AG04450 (cell line): ENCODE measurements at regions not wholly inside any gene's neighbourhood (a gene's known extent, or its start where the extent isn't known, plus 50 kb on each side); places are given as distances from the start of the nearest gene placed in this dataset.

Source experiments
- CTCF ChIA-PET: fragments of 300-600, 350-600 bp; formaldehyde crosslinking; extraction: SDS; loops from one replicate; lab custom pipeline; 2022; ENCODE audit warnings: antibody characterized with exemption, inconsistent platforms; lab: Charles Lee
- POLR2A ChIA-PET: fragments of 350-600 bp; formaldehyde crosslinking; extraction: SDS; loops from one replicate; lab custom pipeline; 2021; ENCODE audit warnings: antibody characterized with exemption, inconsistent platforms; lab: Yijun Ruan, JAX
- DNase-seq: peaks from one replicate; pipeline ENCODE4 v3.0.0-alpha.2; 2011; ENCODE audit warnings: low read depth, low spot score
- H3K27ac ChIP-seq: one replicate; pipeline ENCODE4 v1.5.1; 2012; ENCODE audit warnings: low read depth, low read length, control low read depth
- H3K27me3 ChIP-seq: one replicate; pipeline ENCODE4 v1.6.0; 2012; ENCODE audit warnings: low read length; ENCODE audit not compliant: control insufficient read depth, insufficient read depth
- H3K4me3 ChIP-seq: 2 replicates; pipeline ENCODE4 v1.5.1; 2011; ENCODE audit warnings: mild to moderate bottlenecking, low read depth, low read length, control low read depth
- H3K9me3 ChIP-seq: 2 replicates; pipeline ENCODE4 v1.5.1; 2012; ENCODE audit warnings: low read length; ENCODE audit not compliant: control insufficient read depth, insufficient read depth
- TF ChIP-seq, protein P1 (sequence below): IDR thresholded peaks from 2 replicates; pipeline ENCODE4 v1.5.1; 2011; ENCODE audit warnings: low read depth, low read length, control low read depth, inconsistent platforms

DNA sequence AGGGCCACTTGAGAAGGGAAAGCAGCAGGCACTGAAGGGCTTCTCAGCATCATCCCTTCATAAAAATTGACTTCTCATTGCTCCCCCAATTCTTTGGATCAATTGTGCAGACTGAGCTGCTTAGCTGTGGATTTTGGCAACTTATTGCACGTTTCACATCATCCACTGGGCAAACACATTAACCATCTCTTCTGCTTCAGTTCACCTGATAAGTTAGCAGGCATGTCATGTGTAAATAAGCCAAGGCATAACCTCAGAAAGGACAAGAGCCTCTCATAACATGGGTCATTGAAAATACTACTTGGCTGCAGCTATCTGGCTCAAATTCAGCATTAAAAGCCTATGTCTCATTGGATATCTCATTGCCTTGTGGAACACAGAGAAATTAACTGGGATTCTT lies 366.5 kb downstream of the LRRC3B start:
- TF ChIP-seq, protein P1, sequence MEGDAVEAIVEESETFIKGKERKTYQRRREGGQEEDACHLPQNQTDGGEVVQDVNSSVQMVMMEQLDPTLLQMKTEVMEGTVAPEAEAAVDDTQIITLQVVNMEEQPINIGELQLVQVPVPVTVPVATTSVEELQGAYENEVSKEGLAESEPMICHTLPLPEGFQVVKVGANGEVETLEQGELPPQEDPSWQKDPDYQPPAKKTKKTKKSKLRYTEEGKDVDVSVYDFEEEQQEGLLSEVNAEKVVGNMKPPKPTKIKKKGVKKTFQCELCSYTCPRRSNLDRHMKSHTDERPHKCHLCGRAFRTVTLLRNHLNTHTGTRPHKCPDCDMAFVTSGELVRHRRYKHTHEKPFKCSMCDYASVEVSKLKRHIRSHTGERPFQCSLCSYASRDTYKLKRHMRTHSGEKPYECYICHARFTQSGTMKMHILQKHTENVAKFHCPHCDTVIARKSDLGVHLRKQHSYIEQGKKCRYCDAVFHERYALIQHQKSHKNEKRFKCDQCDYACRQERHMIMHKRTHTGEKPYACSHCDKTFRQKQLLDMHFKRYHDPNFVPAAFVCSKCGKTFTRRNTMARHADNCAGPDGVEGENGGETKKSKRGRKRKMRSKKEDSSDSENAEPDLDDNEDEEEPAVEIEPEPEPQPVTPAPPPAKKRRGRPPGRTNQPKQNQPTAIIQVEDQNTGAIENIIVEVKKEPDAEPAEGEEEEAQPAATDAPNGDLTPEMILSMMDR: no peak
- no peaks in the 10 kb centered on the region for H3K9me3 ChIP-seq
- CTCF ChIA-PET: no interaction called here
- H3K4me3 ChIP-seq: no peak overlapping the region
- no peaks in the 10 kb centered on the region for H3K27me3 ChIP-seq
- H3K27ac ChIP-seq: no peak overlapping the region
- DNase-seq: no peak
- POLR2A ChIA-PET: no interaction called here

DNA sequence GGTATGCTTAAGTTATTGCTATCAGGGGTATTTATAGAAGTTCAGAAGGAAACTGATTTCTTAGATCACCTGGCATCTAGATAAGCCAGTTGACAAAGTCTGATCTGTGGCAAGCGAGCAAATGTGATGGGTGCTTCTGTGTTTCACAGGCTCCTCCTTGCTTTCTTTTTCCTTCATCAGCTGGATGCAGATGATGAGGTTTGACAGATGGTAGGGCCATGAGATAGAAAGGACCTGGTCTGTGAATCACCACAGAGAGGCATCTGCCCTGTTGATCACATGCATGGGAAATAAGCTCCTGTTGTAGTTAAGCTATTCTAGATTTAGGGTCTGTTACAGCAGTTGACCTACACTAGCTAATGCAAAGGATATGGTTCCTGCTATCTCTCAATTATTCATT lies 372.0 kb downstream of the NEK10 start:
- H3K27me3 ChIP-seq: no peaks in the 10 kb centered on the region
- no peak for DNase-seq
- CTCF ChIA-PET: no interaction called here
- H3K4me3 ChIP-seq: no peak overlapping the region
- TF ChIP-seq, protein P1: no peak
- H3K27ac ChIP-seq: no peak overlapping the region
- POLR2A ChIA-PET: no interaction called here
- no peaks in the 10 kb centered on the region; the same call in none of the 2 replicates for H3K9me3 ChIP-seq

DNA sequence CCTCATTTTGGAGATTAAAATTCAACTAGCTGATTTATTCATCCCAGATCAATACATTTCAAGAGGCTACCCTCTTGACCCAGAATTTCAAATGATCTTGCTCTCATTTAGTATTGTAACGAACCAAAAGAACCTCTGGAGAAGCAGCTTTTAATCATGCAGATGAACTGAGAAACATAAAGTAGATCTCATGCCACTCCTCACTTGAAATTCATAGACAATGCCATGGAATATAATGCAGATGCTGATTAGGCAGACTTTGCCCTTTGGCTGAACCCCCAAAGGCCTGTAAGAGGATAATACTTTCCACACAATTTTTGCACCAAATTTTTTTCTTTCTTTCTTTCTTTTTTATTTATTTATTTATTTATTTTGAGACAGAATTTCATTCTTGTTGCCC lies 358.3 kb downstream of the NEK10 start:
- TF ChIP-seq, protein P1: no peak
- Histone ChIP-seq H3K9me3 (no peaks in the 10 kb centered on the region), H3K27me3 (no peaks in the 10 kb centered on the region), H3K27ac (no peak overlapping the region), H3K4me3 (no peak overlapping the region)
- POLR2A ChIA-PET: no interaction called here
- DNase-seq: no peak
- CTCF ChIA-PET: no interaction called here

DNA sequence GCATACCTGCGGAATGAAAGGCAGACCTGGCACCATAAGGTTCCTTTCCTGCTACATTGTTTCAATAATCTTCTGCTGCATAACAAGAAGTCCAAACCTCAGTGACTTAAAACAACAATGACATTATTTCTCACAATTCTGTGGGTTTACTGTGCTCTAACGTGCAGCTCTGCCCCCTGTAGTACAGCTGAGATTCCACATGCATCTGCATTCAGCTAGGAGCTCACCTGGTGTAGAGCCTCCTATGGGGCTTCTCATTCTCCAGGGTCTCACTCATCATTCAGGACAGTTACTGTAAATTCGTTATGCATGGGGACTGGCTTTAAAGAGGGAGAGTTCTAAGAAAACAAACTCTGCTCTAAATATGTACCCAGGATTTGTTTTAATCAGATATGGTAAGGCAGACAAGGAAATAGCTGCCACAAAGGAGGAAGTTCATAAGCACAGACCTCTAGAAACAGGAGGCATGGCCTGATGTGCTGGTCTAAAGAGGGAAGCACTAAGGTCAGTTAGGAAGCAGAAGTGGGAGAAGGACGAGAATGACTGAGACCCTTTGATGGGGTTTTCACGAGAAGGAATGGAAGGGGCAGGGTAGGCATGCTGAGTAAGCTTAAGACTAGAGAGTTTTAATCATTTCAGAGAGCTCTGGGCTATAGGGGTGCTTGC lies 347.0 kb downstream of the NEK10 start:
- no peaks in the 10 kb centered on the region for H3K27me3 ChIP-seq
- ChIA-PET CTCF (no interaction called here), POLR2A (no interaction called here)
- H3K9me3 ChIP-seq: no peaks in the 10 kb centered on the region
- no peak overlapping the region for H3K27ac ChIP-seq
- no peak for DNase-seq
- H3K4me3 ChIP-seq: no peak overlapping the region
- TF ChIP-seq, protein P1: no peak

DNA sequence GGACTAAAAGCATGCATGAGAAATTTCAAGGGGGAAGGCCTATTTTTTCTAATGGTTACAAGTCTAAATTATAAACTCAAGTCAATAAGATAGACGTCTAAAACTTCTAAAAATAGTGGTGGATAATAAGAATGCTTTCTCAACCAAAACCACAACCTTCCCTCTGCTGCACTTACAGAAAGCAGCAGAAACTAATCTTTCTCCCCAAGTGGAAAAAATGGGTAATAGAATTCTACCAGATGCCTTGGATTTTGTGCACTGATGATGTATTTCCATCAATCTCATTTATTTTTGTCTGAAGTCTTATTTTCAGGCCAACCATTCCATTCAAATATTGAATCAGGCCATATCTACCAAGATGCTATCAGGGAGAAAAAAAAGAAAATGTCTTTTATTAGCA lies 344.7 kb downstream of the NEK10 start:
- Histone ChIP-seq H3K4me3 (no peak overlapping the region), H3K9me3 (no peaks in the 10 kb centered on the region), H3K27me3 (no peaks in the 10 kb centered on the region), H3K27ac (no peak overlapping the region)
- ChIA-PET POLR2A (no interaction called here), CTCF (no interaction called here)
- no peak for DNase-seq
- TF ChIP-seq, protein P1: no peak
